ENCODE measurements at regions not wholly inside any gene's neighbourhood (a gene's known extent, or its start where the extent isn't known, plus 50 kb on each side); places are given as distances from the start of the nearest gene placed in this dataset.
"Not testable (repeated sequence)": the region's sequence is repeated elsewhere in the genome, so short reads cannot be mapped to it uniquely, and the experiment has no call there.

DNA sequence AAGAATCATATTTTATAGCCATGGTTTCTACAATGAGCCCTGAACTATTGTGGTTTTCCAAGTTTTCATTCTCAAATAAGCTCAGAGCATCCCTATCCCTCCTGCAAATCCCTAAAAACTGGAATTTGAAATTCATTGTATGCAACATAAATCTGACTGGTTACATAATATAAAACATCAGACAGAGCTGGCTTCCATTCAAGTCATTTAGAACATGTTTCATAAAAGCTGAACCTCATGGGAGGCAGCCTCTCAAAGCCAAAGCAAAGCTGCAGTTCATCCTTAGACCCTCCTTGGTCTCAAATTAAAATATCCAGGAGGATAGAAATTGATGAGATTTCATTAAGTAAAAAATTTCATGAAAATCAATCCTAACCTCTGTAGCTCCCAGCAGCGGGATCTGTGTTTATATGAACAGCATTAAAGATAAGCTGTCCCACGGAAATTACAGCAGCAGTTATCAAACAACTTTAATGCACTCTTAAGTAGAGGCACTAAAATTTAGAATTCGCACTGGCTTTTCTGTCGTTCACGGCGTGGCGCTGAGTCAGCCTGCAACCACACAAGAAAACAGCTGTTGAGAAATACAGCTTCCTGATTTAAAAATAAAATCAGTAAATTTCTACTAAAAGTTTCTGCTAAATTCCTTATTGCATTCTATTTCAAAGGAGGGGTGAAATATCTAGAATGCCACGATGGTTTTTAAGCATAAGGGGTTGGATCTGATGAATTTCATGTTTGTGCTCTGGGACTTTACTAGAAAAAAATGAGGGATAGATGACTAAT lies 99.9 kb upstream of the TIAM1 start:
- intact Hi-C loops (cut with DNase I): no loop called here
- DNase-seq: peak in 2 of 42 donors; percentile 24 to 38

DNA sequence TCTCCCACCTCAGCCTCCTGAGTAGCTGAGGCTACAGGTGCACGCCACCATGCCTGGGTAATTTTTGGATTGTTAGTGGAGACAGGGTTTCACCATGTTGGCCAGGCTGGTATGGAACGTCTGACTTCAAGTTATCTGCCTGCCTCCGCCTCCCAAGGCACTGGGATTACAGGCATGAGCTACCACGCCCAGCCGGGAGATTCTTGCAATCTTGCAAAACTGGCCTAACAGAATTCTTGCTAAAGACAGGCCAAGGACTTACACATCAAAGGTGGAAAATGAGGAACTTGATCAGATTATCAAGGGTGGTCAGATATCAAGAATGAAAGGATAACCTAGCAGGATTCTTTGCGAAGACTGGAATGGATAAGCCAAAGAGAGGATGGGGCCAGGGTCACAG lies 98.3 kb upstream of the TIAM1 start:
- intact Hi-C loops (cut with DNase I): no loop called here
- no peak for DNase-seq

DNA sequence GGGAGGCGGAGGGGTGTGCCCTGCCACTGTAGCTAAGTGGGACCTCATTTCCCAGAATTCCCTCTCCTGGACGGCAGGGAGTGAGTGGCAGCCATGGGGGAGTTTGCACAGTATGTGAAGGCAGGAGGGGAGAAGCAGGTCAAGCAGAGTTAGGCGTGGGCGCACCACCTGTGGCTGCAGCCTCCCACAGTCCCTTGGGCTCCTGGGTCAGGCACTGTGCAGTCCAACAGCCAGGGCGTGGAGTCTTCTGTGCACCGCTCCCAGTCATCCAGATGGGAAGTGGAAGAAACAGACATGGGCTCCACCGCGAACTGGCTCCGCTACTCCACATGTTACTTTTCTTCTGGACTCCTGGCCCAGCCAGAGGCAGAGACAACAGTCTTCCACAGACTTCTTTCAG lies 85.4 kb upstream of the TIAM1 start:
- DNase-seq: no peak
- intact Hi-C loops (cut with DNase I): no loop called here

DNA sequence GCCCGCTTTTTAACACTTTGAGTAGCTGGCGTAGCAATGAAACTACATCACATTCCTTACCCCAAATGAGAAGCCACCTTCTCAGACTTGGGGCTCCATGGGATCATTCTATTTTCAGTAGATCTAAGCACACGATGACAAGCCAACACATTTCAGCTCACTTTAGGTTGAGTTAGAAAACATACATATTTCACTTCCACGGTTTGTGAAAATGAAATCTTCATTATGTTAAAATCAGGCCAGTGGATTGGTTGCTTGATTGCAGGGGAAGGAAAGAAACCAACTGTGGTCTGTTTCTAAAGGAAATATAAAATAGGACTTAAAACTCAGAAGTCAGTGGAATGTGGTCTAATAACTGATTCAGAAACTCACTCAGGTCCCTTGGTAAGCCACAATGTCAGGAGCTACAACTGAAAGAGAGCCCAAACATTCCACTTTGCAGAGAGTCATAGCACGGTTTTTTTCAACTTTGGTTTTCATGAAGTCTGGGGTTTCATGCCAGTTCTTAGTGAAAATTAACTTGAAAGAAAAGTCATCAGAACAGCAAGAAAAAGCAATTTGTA lies 82.3 kb upstream of the TIAM1 start:
- intact Hi-C loops (cut with DNase I): no loop called here
- DNase-seq: no peak

DNA sequence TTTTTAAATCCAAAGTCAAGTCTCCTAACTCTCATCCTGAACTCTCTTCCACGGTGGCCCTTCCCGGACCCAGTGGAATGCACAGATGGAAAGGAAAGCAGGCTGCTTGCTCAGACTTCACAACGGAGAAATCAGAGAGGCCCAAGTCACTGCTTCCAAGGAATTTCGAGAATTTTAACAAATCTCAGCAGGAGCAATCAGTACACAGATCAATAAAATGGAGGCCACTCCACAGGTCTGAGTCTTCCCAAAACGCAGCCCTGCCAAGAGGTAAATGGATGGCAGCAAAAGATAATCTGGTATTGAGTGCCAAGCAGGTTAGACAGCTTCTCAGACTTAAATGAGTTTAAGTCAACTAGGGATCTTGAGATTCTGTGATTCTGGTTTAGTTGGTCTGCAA lies 81.1 kb upstream of the TIAM1 start:
- no peak for DNase-seq
- intact Hi-C loops (cut with DNase I): no loop called here

DNA sequence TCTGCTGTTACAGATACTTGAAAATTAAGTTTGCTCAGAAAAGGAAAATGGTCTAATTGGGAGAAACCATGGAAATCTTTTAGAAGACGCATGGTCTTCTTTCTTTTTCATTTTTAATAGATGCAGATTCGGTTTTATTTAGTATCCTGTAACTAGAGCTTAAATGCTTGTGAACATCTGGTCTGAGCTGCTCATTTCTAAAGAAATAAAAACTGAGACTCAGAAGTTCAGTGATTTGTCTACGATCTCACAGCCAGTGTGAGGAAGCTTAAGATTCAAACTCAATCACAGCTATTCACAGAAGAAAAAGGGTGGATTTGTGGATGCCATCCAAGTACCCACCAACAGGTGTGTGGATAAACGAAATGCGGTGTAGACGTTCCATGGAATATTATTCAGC lies 80.0 kb upstream of the TIAM1 start:
- intact Hi-C loops (cut with DNase I): no loop called here
- no peak for DNase-seq

DNA sequence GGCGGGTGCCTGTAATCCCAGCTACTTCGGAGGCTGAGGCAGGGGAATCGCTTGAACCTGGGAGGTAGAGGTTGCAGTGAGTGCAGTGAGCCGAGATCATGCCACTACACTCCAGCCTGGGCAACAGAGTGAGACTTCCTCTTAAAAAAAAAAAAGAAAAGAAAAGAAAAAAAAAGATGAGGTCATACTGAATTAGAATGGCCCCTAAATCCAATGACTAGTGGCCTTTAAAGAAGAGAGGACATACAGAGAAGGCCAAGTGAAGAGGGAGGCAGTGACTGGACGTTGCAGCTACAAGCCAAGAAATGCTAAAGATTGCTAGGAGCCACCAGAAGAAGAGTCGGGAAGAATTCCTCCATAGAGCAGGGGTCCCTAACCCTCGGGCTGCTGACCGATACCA lies 76.9 kb upstream of the TIAM1 start:
- DNase-seq: no peak
- intact Hi-C loops (cut with DNase I): no loop called here

DNA sequence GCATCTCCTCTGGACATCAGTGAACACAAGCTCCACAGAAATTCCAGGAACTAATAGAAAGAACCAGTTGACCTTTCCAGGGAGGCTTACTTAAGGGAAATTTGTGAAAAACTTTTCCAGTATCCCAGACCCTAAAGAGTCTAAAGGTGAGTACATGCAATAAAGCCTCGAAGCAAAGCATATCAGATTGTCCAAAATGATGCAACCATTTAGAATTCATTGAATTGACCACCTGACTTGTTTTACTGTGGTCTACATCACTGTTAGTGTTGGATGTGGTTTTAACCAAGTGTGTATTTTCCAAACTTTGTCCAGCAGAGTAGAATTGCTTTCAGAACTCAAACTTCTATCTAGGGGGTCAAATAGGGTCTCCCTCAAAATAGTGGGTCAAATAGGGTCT lies 76.3 kb upstream of the TIAM1 start:
- intact Hi-C loops (cut with DNase I): no loop called here
- DNase-seq: no peak

DNA sequence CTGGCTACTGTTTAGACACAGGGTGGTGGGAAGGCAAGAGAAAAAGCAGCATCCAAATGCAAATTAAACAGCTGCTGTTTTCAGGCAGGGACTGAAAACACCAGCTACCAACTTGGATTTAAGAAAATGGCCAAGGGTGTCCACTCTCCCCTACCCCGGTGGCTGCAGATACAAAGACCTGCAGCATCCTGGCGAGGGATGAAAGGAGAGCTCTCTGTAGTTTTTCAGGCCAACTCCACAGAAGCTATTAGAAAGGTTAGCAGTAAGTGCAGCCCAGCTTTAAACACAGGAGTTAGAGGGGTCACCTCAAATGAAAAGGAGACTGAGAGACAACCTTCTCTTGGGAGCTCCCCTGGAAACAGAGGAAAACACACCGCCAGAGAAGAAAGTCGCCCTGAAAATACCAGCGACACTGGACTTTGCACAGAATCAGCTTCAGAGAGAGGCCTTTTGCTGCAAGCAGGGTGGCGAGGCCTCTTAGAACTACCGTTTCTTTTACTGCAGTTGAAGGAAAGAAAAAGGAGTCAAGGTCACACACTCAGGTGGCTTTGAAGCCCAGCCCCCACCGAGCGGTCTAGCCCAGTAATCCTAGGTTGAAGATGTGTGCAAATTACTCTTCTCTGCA lies 74.4 kb upstream of the TIAM1 start:
- DNase-seq: no peak
- intact Hi-C loops (cut with DNase I): no loop called here

DNA sequence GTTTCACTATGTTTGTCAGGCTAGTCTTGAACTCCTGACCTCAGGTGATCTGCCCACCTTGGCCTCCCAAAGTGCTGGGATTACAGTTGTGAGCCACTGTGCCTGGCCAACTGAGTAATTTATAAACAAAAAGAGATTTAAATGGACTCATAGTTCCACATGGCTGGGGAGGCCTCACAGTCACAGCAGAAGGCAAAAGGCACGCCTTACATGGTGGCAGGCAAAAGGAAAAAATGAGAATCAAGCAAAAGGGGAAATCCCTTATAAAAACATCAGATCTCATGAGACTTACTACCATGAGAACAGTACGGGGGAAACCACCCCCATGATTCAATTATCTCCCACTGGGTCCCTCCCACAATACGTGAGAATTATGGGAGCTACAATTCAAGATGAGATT lies 73.2 kb upstream of the TIAM1 start:
- intact Hi-C loops (cut with DNase I); DNase-seq: not testable (repeated sequence)

DNA sequence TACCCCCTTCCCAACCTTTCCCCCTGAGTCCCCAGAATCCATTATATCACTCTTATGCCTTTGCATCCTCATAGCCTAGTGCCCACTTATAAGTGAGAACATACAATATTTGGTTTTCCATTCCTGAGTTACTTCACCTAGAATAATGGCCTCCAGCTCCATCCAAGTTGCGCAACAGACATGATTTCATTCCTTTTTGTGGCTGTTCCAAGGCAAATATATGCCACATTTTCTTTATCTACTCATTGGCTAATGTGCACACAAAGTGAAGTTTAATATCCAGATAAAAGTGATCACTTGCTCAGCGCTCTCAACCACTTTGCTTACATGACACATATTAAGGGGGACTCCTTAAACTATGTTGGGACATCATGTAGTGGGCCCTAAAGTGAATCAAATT lies 72.4 kb upstream of the TIAM1 start:
- DNase-seq: no peak
- intact Hi-C loops (cut with DNase I): no loop called here

DNA sequence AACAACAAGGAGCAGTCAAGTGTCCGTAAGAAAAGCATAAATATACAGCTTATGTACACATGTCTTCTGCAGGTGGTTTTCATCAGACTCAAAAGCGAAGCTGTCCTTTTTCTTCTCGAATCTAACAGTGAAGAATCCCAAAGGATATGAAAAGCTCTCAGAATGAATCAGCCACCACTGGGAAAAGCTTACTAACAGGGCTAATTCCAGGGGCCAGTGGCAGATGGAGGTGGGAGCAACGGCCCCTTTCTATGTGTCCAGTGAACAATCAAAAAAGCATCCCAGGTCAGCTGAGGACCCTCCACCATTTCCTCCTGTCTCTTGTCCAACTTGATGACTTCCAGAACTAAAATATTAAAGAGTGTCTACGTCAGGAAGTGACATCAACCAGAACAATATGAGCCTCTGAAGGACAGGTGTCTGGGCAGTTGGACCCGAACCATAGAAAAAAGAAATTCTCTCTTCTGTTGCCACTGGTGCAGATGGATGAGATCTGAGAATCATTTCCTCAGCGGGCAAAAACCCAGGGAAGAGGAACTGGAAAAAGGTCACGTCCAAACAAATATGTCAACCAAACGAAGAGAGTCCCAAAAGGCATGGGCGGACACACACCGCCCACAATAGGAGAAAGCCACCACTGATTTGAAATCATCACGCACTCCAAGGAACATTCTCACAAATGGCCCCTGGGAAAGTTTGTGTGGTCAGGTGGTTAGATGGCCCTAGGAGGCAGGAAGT lies 70.4 kb upstream of the TIAM1 start:
- intact Hi-C loops (cut with DNase I): no loop called here
- no peak for DNase-seq

DNA sequence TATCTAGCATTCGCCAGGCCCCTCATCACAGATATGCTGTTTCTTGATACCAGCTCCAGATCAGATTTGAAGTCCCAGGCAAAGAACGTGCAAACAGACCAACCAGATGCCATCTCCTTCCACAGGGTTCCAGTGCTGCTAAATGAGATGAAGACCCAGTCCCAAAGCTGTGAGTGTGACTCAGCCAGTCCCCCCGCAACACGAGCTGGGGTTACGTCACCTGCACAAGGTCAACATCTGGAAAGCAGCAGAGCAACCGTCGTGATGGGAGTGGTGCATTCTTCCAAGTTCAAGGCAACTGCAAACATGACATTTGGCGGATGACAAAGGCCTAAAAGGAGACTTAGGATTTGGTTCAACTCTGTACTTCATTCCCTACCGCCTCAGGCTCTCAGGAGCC lies 69.6 kb upstream of the TIAM1 start:
- intact Hi-C loops (cut with DNase I): no loop called here
- DNase-seq: no peak

DNA sequence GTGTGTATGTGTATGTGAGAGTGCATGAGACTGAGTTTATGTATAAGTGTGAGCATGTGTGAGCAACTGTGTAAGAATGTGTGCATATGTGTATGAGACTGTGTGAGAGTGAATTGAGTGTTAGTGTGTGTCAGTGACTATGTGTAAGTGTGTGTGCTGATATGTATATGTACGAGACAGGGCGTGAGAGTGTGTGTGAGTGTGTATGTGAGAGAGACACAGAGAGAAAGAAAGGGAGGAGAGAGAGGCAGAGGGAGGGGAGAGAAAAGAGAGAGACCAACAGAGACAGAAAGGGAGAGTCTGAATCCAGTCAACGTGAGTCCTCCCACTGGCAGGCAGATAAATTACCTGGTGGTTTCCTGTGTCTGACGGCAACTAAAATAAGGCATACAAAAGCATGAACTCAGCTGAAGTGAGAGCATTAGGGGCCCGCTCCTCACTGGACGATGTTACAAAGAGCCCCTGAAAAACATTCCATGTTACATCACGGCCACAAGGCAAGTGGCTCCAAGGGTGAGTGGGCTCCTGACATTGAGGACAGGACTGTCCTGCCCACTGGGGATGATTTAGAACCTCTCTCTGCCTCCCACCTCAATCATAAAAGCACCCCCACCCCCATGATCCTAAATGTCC lies 66.6 kb upstream of the TIAM1 start:
- intact Hi-C loops (cut with DNase I): no loop called here
- no peak for DNase-seq

DNA sequence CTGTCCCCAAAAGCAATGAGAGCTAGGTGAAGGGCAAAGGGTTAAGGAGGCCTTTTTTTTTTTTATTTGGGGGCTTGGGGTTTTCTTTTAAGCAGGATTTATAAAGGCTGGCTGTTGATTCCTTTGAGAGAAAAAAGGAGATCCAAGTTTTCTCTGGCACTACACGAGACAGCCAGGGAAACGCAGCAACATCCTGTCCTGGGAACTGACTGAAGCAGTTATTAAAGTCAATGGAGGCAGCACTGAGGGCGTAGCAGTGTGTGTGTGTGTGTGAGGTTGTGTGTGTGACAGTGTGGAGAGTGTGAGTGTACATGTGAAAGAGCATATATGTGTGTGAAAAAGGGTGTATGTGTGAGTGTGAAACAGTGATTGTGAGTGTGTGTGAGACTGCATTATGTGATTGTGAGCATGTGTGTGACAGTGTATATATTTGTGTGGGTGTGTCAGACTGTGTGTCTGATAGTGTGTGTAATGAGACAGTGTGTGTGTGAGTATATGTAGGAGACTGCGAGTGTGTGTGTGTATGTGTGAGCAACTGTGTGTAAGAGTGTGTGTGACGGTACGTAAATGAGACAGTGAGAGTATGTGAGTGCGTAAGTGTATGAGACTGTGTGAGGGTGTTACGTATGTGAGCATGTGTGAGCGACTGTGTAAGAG lies 65.9 kb upstream of the TIAM1 start:
- intact Hi-C loops (cut with DNase I): no loop called here
- no peak for DNase-seq

DNA sequence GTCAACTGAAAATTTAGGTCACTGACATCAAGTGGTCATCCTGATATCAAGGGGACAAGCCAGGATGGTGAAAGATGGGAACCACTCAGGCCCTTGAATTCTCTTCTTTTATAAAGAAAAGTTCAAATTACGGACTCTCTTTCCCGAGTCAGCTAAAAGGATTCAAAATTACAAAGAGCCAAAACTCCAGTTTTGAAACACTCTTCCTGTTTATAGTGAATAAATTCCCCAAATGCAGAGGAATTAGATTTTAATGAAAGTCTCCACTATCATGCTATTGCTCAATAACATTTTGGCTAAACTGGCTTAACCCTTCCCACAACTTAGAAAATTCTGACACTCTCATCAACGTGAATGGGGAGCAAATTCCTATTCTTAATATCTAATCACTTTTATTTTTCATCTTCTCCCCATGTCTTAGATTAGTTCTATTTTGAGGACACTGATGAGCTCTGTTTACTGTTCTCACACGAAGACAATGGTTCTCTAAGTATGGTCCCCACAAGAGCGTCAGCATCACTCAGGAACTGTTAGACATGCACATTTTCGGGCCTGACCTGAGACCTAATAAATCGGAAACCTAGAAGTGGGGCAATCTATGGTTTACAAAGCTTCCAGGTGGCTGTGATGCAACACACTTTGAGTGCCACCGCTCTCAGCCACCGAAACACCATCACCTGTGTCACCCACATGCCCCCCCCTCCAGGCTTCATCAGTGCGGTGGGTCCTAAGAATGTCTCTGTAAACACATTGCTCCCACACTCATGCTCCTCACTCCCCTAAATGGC lies 64.4 kb upstream of the TIAM1 start:
- intact Hi-C loops (cut with DNase I): no loop called here
- peak in 1 of 42 donors; percentile 12 for DNase-seq

DNA sequence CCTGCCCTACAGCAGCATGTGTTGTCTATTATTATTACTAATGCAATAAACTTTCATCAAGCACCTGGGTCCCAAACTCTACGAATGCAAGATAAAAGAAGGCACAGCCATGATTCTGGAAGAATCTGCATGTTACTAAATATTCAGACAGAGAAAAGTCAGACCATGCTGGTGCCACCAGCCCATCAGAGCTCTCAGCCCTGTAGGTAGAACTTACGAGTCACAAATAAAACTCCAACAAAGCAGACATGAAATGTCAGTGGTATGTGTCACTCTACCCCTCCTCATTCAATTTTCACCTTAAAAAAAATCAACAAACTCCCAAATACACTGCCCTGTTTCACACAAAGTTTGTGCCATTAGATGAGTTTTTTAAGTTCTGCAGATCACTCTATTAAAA lies 62.4 kb upstream of the TIAM1 start:
- intact Hi-C loops (cut with DNase I): no loop called here

DNA sequence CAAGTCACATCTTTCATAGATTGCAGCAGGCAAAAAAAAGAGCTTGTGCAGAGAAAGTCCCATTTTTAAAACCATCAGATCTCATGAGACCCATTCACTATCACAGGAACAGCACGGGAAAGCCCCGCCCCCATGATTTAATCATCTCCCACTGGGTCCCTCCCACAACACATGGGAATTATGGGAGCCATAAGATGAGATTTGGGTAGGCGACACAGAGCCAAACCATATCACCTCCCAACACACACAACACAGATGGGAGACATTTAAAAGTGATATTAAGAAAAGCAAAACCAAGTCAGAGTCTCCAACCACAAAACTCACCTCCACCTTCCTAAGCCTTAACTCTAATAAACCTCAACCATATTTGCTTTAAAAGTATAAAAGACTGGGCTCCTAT lies 61.5 kb upstream of the TIAM1 start:
- intact Hi-C loops (cut with DNase I): no loop called here
- DNase-seq: no peak

More for the DNA sequence above, 62.4 kb upstream of the TIAM1 start:
- DNase-seq: no peak

All from head of caudate nucleus (tissue), 42 donors.